H9 (cell line): ENCODE measurements at regions not wholly inside any gene's neighbourhood (a gene's known extent, or its start where the extent isn't known, plus 50 kb on each side); places are given as distances from the start of the nearest gene placed in this dataset.

Source experiments
- DNase-seq: peaks from one replicate; pipeline ENCODE4 v3.0.0-alpha.2; 2017
- H2AFZ ChIP-seq: one replicate; pipeline ENCODE4 v1.6.1; 2013; ENCODE audit warnings: mild to moderate bottlenecking, low read length, control low read depth, moderate library complexity
- H2AK5ac ChIP-seq: 2 replicates; pipeline ENCODE4 v1.6.1; 2013; ENCODE audit warnings: low read length, control low read depth, mixed read lengths; ENCODE audit not compliant: insufficient read length
- H2BK120ac ChIP-seq: one replicate; pipeline ENCODE4 v1.6.1; 2013; ENCODE audit warnings: low read depth, mild to moderate bottlenecking, low read length, control low read depth, inconsistent platforms; ENCODE audit not compliant: poor library complexity, severe bottlenecking
- H2BK12ac ChIP-seq: 2 replicates; pipeline ENCODE4 v1.6.1; 2013; ENCODE audit warnings: low read length, control low read depth, mixed read lengths, low read depth; ENCODE audit not compliant: insufficient read length
- H2BK15ac ChIP-seq: 2 replicates; pipeline ENCODE4 v1.6.1; 2013; ENCODE audit warnings: low read depth, low read length, control low read depth
- H2BK20ac ChIP-seq: one replicate; pipeline ENCODE4 v1.6.1; 2013; ENCODE audit warnings: low read depth, mild to moderate bottlenecking, low read length, control low read depth, inconsistent platforms; ENCODE audit not compliant: poor library complexity, severe bottlenecking
- H2BK5ac ChIP-seq: 2 replicates; pipeline ENCODE4 v1.6.1; 2013; ENCODE audit warnings: low read length, control low read depth, mixed read lengths; ENCODE audit not compliant: insufficient read length
- H3K14ac ChIP-seq: 2 replicates; pipeline ENCODE4 v1.6.1; 2013; ENCODE audit warnings: low read length, control low read depth; ENCODE audit not compliant: insufficient read depth
- H3K18ac ChIP-seq: 2 replicates; pipeline ENCODE4 v1.6.1; 2013; ENCODE audit warnings: low read depth, mild to moderate bottlenecking, mixed read lengths, low read length, control low read depth; ENCODE audit not compliant: insufficient read length
- H3K23ac ChIP-seq: 2 replicates; pipeline ENCODE4 v1.6.1; 2013; ENCODE audit warnings: low read length, control low read depth, mixed read lengths, low read depth; ENCODE audit not compliant: insufficient read length
- H3K23me2 ChIP-seq: 2 replicates; pipeline ENCODE4 v1.6.1; 2013; ENCODE audit warnings: low read depth, mild to moderate bottlenecking, mixed read lengths, low read length, control low read depth; ENCODE audit not compliant: insufficient read length, poor library complexity, severe bottlenecking
- H3K27ac ChIP-seq: 2 replicates; pipeline ENCODE4 v1.5.1; 2013; ENCODE audit warnings: low read length, control low read depth, mixed read lengths, low read depth; ENCODE audit not compliant: insufficient read length
- H3K27me3 ChIP-seq: 2 replicates; pipeline ENCODE4 v1.6.1; 2013; ENCODE audit warnings: low read length, control low read depth, inconsistent platforms; ENCODE audit not compliant: insufficient read depth
- H3K4ac ChIP-seq: 2 replicates; pipeline ENCODE4 v1.6.1; 2013; ENCODE audit warnings: low read depth, mild to moderate bottlenecking, control low read depth, inconsistent platforms, low read length, moderate library complexity
- H3K4me1 ChIP-seq: 2 replicates; pipeline ENCODE4 v1.6.1; 2013; ENCODE audit warnings: low read length, control low read depth, inconsistent platforms; ENCODE audit not compliant: insufficient read depth
- H3K4me2 ChIP-seq: 2 replicates; pipeline ENCODE4 v1.6.1; 2013; ENCODE audit warnings: low read length, control low read depth, mixed read lengths; ENCODE audit not compliant: insufficient read length, insufficient read depth
- H3K56ac ChIP-seq: 2 replicates; pipeline ENCODE4 v1.6.1; 2013; ENCODE audit warnings: low read depth, mild to moderate bottlenecking, mixed read lengths, low read length, control low read depth; ENCODE audit not compliant: insufficient read length
- H3K79me1 ChIP-seq: 2 replicates; pipeline ENCODE4 v1.6.1; 2013; ENCODE audit warnings: low read depth, mild to moderate bottlenecking, moderate library complexity, low read length, control low read depth, inconsistent platforms; ENCODE audit not compliant: insufficient read depth, poor library complexity, severe bottlenecking
- H3K79me2 ChIP-seq: 2 replicates; pipeline ENCODE4 v1.6.1; 2013; ENCODE audit warnings: low read length, control low read depth, inconsistent platforms; ENCODE audit not compliant: insufficient read depth
- H3K9ac ChIP-seq: 2 replicates; pipeline ENCODE4 v1.6.1; 2013; ENCODE audit warnings: low read length, control low read depth, mixed read lengths; ENCODE audit not compliant: insufficient read length; ENCODE audit errors: extremely low read depth
- H3K9me3 ChIP-seq: one replicate; pipeline ENCODE4 v1.6.1; 2013; ENCODE audit warnings: low read depth, low read length, inconsistent platforms; ENCODE audit not compliant: control insufficient read depth
- H3T11ph ChIP-seq: one replicate; pipeline ENCODE4 v1.6.1; 2013; ENCODE audit warnings: mild to moderate bottlenecking, low read length, control low read depth, inconsistent platforms
- H4K20me1 ChIP-seq: one replicate; pipeline ENCODE4 v1.6.1; 2013; ENCODE audit not compliant: control insufficient read depth, insufficient read length, insufficient read depth
- H4K5ac ChIP-seq: 2 replicates; pipeline ENCODE4 v1.6.1; 2013; ENCODE audit warnings: low read depth, mild to moderate bottlenecking, mixed read lengths, low read length, control low read depth; ENCODE audit not compliant: insufficient read length
- H4K8ac ChIP-seq: replicated peaks from 2 replicates; pipeline ENCODE4 v1.6.1; 2013; ENCODE audit warnings: low read length, control low read depth, mixed read lengths, low read depth; ENCODE audit not compliant: insufficient read length
- H4K91ac ChIP-seq: 2 replicates; pipeline ENCODE4 v1.6.1; 2013; ENCODE audit warnings: low read depth, mild to moderate bottlenecking, moderate library complexity, mixed read lengths, low read length, control low read depth; ENCODE audit not compliant: insufficient read length
- H3K27ac Mint-ChIP-seq, 3 experiments: 2 replicates in 2 of 3; 3 replicates in 1 of 3; pipeline ENCODE4 v1.8.0; 2020 to 2021; ENCODE audit warnings: mixed read lengths in 3 of 3, mild to moderate bottlenecking in 1 of 3, moderate library complexity in 1 of 3
- H3K27me3 Mint-ChIP-seq: 2 replicates; pipeline ENCODE4 v1.8.0; 2021; ENCODE audit warnings: low read depth, mild to moderate bottlenecking, moderate library complexity, mixed read lengths
- H3K36me3 Mint-ChIP-seq, 3 experiments: 2 replicates in 2 of 3; 3 replicates in 1 of 3; pipeline ENCODE4 v1.8.0; 2020 to 2021; ENCODE audit warnings: low read depth in 3 of 3, mixed read lengths in 3 of 3; ENCODE audit not compliant: insufficient read depth in 1 of 3
- H3K4me1 Mint-ChIP-seq, 2 experiments: 2 replicates each; pipeline ENCODE4 v1.8.0; 2020; ENCODE audit warnings: mixed read lengths in 2 of 2
- H3K4me3 Mint-ChIP-seq, 2 experiments: 2 replicates in 1 of 2; 3 replicates in 1 of 2; pipeline ENCODE4 v1.8.0; 2020 to 2021; ENCODE audit warnings: mild to moderate bottlenecking in 2 of 2, mixed read lengths in 2 of 2, moderate library complexity in 1 of 2
- H3K9me3 Mint-ChIP-seq, 2 experiments: 2 replicates in 1 of 2; 3 replicates in 1 of 2; pipeline ENCODE4 v1.8.0; 2020; ENCODE audit warnings: mild to moderate bottlenecking in 2 of 2, mixed read lengths in 2 of 2, moderate library complexity in 1 of 2
- WGBS: extraction: QIAGEN DNeasy Blood & Tissue Kit; methylation state at CpG from one replicate; pipeline ENCODE4 v1.1.7; 2013; ENCODE audit warnings: missing lambda C conversion rate, low lambda C conversion rate, mixed read lengths; ENCODE audit not compliant: insufficient read length; ENCODE audit errors: extremely low coverage; 5-methylcytosine and 5-hydroxymethylcytosine counted together
- TF ChIP-seq, protein P1 (sequence below): fragments of 200-600 bp; sonication (generic); conservative IDR thresholded peaks from 3 replicates; pipeline ENCODE4 v1.8.0; 2021; ENCODE audit warnings: antibody characterized with exemption, mild to moderate bottlenecking

DNA sequence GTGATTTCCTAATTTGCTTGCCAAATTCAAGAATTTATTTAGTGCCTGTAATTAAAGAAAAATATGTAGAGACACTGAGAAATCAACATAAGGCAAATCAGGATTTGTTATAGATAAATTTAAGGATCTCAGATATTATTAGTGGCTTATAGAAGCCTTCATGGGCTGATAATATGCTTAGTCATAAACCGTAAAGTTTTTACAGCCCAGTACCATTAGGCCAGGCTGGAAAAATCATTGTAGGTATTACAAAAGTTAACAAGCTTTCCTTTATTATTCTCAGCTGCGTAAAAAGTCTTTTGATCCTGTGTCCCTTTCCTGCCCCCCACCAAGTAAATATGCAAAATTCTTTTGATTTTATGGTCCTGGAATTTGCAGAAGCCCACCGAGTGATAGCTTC, 58.2 kb downstream of the SLITRK6 start:
- no peak overlapping the region for H3T11ph ChIP-seq
- H4K91ac ChIP-seq, result no peak overlapping the region
- no CpG with 5 or more reads among the region's 3 CpGs for WGBS
- H3K23me2 ChIP-seq, result no peaks in the 10 kb centered on the region
- H3K18ac ChIP-seq, result no peak overlapping the region
- H3K79me1 ChIP-seq, result no peaks in the 10 kb centered on the region
- H3K4ac ChIP-seq, result no peak overlapping the region
- TF ChIP-seq, protein P1, sequence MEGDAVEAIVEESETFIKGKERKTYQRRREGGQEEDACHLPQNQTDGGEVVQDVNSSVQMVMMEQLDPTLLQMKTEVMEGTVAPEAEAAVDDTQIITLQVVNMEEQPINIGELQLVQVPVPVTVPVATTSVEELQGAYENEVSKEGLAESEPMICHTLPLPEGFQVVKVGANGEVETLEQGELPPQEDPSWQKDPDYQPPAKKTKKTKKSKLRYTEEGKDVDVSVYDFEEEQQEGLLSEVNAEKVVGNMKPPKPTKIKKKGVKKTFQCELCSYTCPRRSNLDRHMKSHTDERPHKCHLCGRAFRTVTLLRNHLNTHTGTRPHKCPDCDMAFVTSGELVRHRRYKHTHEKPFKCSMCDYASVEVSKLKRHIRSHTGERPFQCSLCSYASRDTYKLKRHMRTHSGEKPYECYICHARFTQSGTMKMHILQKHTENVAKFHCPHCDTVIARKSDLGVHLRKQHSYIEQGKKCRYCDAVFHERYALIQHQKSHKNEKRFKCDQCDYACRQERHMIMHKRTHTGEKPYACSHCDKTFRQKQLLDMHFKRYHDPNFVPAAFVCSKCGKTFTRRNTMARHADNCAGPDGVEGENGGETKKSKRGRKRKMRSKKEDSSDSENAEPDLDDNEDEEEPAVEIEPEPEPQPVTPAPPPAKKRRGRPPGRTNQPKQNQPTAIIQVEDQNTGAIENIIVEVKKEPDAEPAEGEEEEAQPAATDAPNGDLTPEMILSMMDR, result no peak
- no peaks in the 10 kb centered on the region for H3K79me2 ChIP-seq
- no peaks in the 10 kb centered on the region for H3K27me3 ChIP-seq
- no peaks in the 10 kb centered on the region for H3K9me3 ChIP-seq
- H3K23ac ChIP-seq, result no peak overlapping the region
- no peak overlapping the region for H3K27ac ChIP-seq
- no peak overlapping the region for H4K8ac ChIP-seq
- no peak overlapping the region for H2BK12ac ChIP-seq
- no peak overlapping the region for H3K56ac ChIP-seq
- H2AFZ ChIP-seq, result no peak overlapping the region
- no peak overlapping the region for H2AK5ac ChIP-seq
- H3K36me3 Mint-ChIP-seq, result peaks cover 0 to 11% (median 0%) of the 10 kb centered on the region in 3 experiments; a peak in 2 of 7 replicates
- no peak overlapping the region for H4K5ac ChIP-seq
- DNase-seq, result no peak
- H3K4me1 Mint-ChIP-seq, result peaks cover 34 to 49% of the 10 kb centered on the region in 2 experiments
- no peaks in the 10 kb centered on the region for H4K20me1 ChIP-seq
- H3K27me3 Mint-ChIP-seq, result no peaks in the 10 kb centered on the region
- H2BK20ac ChIP-seq, result no peak overlapping the region
- no peak overlapping the region for H3K14ac ChIP-seq
- H2BK15ac ChIP-seq, result no peak overlapping the region
- peak overlapping the region in 1 of 3 experiments; percentile 52; a peak in 1 of 7 replicates for H3K27ac Mint-ChIP-seq
- H3K9me3 Mint-ChIP-seq, result peaks cover 0 to 1% of the 10 kb centered on the region in 2 experiments; a peak in 1 of 5 replicates
- no peak overlapping the region for H3K4me3 Mint-ChIP-seq
- H2BK120ac ChIP-seq, result no peak overlapping the region
- no peak overlapping the region for H3K9ac ChIP-seq
- no peaks in the 10 kb centered on the region; the same call in 1 of the 2 replicates for H3K4me1 ChIP-seq
- H2BK5ac ChIP-seq, result no peak overlapping the region
- H3K4me2 ChIP-seq, result no peak overlapping the region
